ENCODE measurements at regions not wholly inside any gene's neighbourhood (a gene's known extent, or its start where the extent isn't known, plus 50 kb on each side); places are given as distances from the start of the nearest gene placed in this dataset.

DNA sequence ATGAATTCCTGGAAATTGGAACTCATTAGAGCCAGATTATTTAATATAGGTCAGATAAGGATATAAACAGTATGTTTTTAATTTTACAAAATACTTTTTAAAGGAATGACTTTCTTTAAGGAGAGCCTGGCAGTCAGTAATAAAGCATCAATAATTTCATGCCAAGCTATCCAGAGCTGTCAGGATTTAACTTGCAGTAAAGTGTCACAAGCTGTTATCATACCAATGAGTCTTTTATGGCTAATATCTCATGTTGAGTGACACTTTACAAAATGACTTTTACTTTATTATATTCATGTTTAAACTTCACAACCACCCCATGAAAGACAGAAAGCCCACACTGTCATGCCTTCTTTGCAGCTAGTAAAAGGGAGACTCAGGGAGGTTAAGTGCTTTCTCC lies 72.9 kb upstream of the C3orf49 start:
- Mint-ChIP-seq H3K9me3 (ENCODE audit: unreplicated experiment) (no peaks in the 10 kb centered on the region), H3K36me3 (ENCODE audit: insufficient read depth, unreplicated experiment) (no peaks in the 10 kb centered on the region), H3K27ac (ENCODE audit: unreplicated experiment) (no peak overlapping the region), H3K27me3 (ENCODE audit: insufficient read depth, unreplicated experiment) (no peaks in the 10 kb centered on the region), H3K4me3 (ENCODE audit: unreplicated experiment) (no peak overlapping the region), H3K4me1 (ENCODE audit: low read depth, unreplicated experiment) (no peaks in the 10 kb centered on the region)
- no peak overlapping the region for H3K4me3 ChIP-seq (ENCODE audit: low read depth, low read length)
- no TSS peak for BruUV-seq (replicated peaks)
- CTCF ChIA-PET, result no interaction called here
- H3K36me3 ChIP-seq (ENCODE audit: control insufficient read depth, insufficient read depth, low read length), result no peaks in the 10 kb centered on the region
- POLR2A ChIA-PET, result no interaction called here
- intact Hi-C loops (cut with micrococcal nuclease; ENCODE audit: unreplicated experiment), result no loop called here
- DNase-seq, result no peak
- H3K9me3 ChIP-seq, result no peaks in the 10 kb centered on the region
- no peaks in the 10 kb centered on the region for H3K4me1 ChIP-seq
- TF ChIP-seq, protein P1, sequence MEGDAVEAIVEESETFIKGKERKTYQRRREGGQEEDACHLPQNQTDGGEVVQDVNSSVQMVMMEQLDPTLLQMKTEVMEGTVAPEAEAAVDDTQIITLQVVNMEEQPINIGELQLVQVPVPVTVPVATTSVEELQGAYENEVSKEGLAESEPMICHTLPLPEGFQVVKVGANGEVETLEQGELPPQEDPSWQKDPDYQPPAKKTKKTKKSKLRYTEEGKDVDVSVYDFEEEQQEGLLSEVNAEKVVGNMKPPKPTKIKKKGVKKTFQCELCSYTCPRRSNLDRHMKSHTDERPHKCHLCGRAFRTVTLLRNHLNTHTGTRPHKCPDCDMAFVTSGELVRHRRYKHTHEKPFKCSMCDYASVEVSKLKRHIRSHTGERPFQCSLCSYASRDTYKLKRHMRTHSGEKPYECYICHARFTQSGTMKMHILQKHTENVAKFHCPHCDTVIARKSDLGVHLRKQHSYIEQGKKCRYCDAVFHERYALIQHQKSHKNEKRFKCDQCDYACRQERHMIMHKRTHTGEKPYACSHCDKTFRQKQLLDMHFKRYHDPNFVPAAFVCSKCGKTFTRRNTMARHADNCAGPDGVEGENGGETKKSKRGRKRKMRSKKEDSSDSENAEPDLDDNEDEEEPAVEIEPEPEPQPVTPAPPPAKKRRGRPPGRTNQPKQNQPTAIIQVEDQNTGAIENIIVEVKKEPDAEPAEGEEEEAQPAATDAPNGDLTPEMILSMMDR (IDR thresholded peaks at IDR 0.05; ENCODE audit: insufficient read depth in 1 of 2, low read depth in 1 of 2, low read length in 1 of 2, severe bottlenecking in 1 of 2, unreplicated experiment in 1 of 2), result no peak
- no peaks in the 10 kb centered on the region for H3K27me3 ChIP-seq (replicated peaks; ENCODE audit: control insufficient read depth, insufficient read depth, low read length)

GRCh38 chr3:63751459-63751858 lies 67.6 kb upstream of the C3orf49 start:
- DNase-seq, result no peak
- TF ChIP-seq, protein P1 (IDR thresholded peaks at IDR 0.05; ENCODE audit: insufficient read depth in 1 of 2, low read depth in 1 of 2, low read length in 1 of 2, severe bottlenecking in 1 of 2, unreplicated experiment in 1 of 2), result no peak
- H3K9me3 Mint-ChIP-seq (ENCODE audit: unreplicated experiment), result no peaks in the 10 kb centered on the region
- Histone ChIP-seq H3K27me3 (replicated peaks; ENCODE audit: control insufficient read depth, insufficient read depth, low read length) (no peaks in the 10 kb centered on the region), H3K9me3 (no peaks in the 10 kb centered on the region), H3K4me3 (ENCODE audit: low read depth, low read length) (no peak overlapping the region), H3K36me3 (ENCODE audit: control insufficient read depth, insufficient read depth, low read length) (no peaks in the 10 kb centered on the region), H3K4me1 (no peaks in the 10 kb centered on the region)
- H3K27ac Mint-ChIP-seq (ENCODE audit: unreplicated experiment), result no peak overlapping the region
- no TSS peak for BruUV-seq (replicated peaks)
- H3K36me3 Mint-ChIP-seq (ENCODE audit: insufficient read depth, unreplicated experiment), result no peaks in the 10 kb centered on the region
- no peaks in the 10 kb centered on the region for H3K4me1 Mint-ChIP-seq (ENCODE audit: low read depth, unreplicated experiment)
- CTCF ChIA-PET, result no interaction called here
- POLR2A ChIA-PET, result no interaction called here
- no peak overlapping the region for H3K4me3 Mint-ChIP-seq (ENCODE audit: unreplicated experiment)
- intact Hi-C loops (cut with micrococcal nuclease; ENCODE audit: unreplicated experiment), result no loop called here
- no peaks in the 10 kb centered on the region for H3K27me3 Mint-ChIP-seq (ENCODE audit: insufficient read depth, unreplicated experiment)

- H3K4me1 Mint-ChIP-seq (ENCODE audit: low read depth, unreplicated experiment), result no peaks in the 10 kb centered on the region
- no peak overlapping the region for H3K27ac Mint-ChIP-seq (ENCODE audit: unreplicated experiment)
- H3K4me3 ChIP-seq (ENCODE audit: low read depth, low read length), result no peak overlapping the region
- ChIA-PET POLR2A (no interaction called here), CTCF (no interaction called here)
- TF ChIP-seq, protein P1 (IDR thresholded peaks at IDR 0.05; ENCODE audit: insufficient read depth in 1 of 2, low read depth in 1 of 2, low read length in 1 of 2, severe bottlenecking in 1 of 2, unreplicated experiment in 1 of 2), result no peak
- no peaks in the 10 kb centered on the region for H3K9me3 ChIP-seq
- no peaks in the 10 kb centered on the region for H3K4me1 ChIP-seq
- no peaks in the 10 kb centered on the region for H3K27me3 Mint-ChIP-seq (ENCODE audit: insufficient read depth, unreplicated experiment)
- peak in 1 of 2 experiments; percentile 24 for DNase-seq
- H3K36me3 ChIP-seq (ENCODE audit: control insufficient read depth, insufficient read depth, low read length), result no peaks in the 10 kb centered on the region
- H3K4me3 Mint-ChIP-seq (ENCODE audit: unreplicated experiment), result no peak overlapping the region
- H3K36me3 Mint-ChIP-seq (ENCODE audit: insufficient read depth, unreplicated experiment), result no peaks in the 10 kb centered on the region
- H3K27me3 ChIP-seq (replicated peaks; ENCODE audit: control insufficient read depth, insufficient read depth, low read length), result no peaks in the 10 kb centered on the region
- no TSS peak for BruUV-seq (replicated peaks)
- intact Hi-C loops (cut with micrococcal nuclease; ENCODE audit: unreplicated experiment), result no loop called here
- H3K9me3 Mint-ChIP-seq (ENCODE audit: unreplicated experiment), result no peaks in the 10 kb centered on the region
Observed at GRCh38 chr3:63753567-63753966, 65.5 kb upstream of the C3orf49 start.
